Left lung (tissue), 4 donors: ENCODE measurements at regions not wholly inside any gene's neighbourhood (a gene's known extent, or its start where the extent isn't known, plus 50 kb on each side); places are given as distances from the start of the nearest gene placed in this dataset.

ENCODE experiments used
- ATAC-seq: fragments of 200-7000 bp; cut with Tn5 transposase; one replicate; pipeline ENCODE4 v1.9.1; 2020; ENCODE audit warnings: moderate library complexity
- DNase-seq, 4 donors: peaks; one replicate each; pipeline ENCODE4 v3.0.0-alpha.2; 2013 to 2020
- H3K27ac ChIP-seq, 2 donors: fragments of 200-600 bp; sonication (generic) in 1 of 2; one replicate each; pipeline versions ENCODE4 v1.5.0 to v1.8.0; 2020 to 2021
- H3K27me3 ChIP-seq, 2 donors: fragments of 200-600 bp; sonication (generic) in 1 of 2; one replicate each; pipeline versions ENCODE4 v1.5.0 to v1.8.0; 2020 to 2021
- H3K36me3 ChIP-seq, 2 donors: fragments of 200-600 bp; sonication (generic) in 1 of 2; one replicate each; pipeline versions ENCODE4 v1.5.0 to v1.8.0; 2020 to 2021
- H3K4me1 ChIP-seq, 2 donors: fragments of 200-600 bp; one replicate each; pipeline ENCODE4 v1.8.0; 2021
- H3K4me3 ChIP-seq, 2 donors: fragments of 200-600 bp; sonication (generic) in 1 of 2; one replicate each; pipeline versions ENCODE4 v1.5.0 to v1.8.0; 2020 to 2021; ENCODE audit warnings: mild to moderate bottlenecking in 1 of 2
- H3K9me3 ChIP-seq, 2 donors: fragments of 200-600 bp; sonication (generic) in 1 of 2; one replicate each; pipeline versions ENCODE4 v1.5.0 to v1.8.0; 2020 to 2021
- CTCF ChIP-seq, 2 donors: fragments of 200-600 bp; sonication (generic) in 1 of 2; IDR thresholded peaks; one replicate each; pipeline versions ENCODE4 v1.5.0 to v1.8.0; 2021; ENCODE audit warnings: antibody characterized with exemption in 2 of 2
- intact Hi-C, 2 donors: fragments of 100-400 bp; cut with DNase I; formaldehyde crosslinking; loops; one replicate each; pipeline versions ENCODE4 v1.11.2 to v1.14.2; 2022
- donor health status: DM: no; HTN: yes; CAD: no.
- donor health status: DM: no; HTN: no; CAD: no.

- H3K36me3 ChIP-seq = no peaks in the 10 kb centered on the region
- peaks cover 0 to 35% of the 10 kb centered on the region in 2 donors for H3K27me3 ChIP-seq
- H3K4me3 ChIP-seq = no peak overlapping the region
- TF ChIP-seq CTCF (IDR thresholded peaks at IDR 0.05) = no peak
- no peak for ATAC-seq
- intact Hi-C loops = no loop called here
- no peaks in the 10 kb centered on the region for H3K9me3 ChIP-seq
- DNase-seq = no peak
- H3K27ac ChIP-seq = no peak overlapping the region
- no peaks in the 10 kb centered on the region for H3K4me1 ChIP-seq
Measured at GRCh38 chr6:41475737-41476357, 70.3 kb upstream of the FOXP4 start.

- Histone ChIP-seq H3K27me3 (peaks cover 0 to 30% of the 10 kb centered on the region in 2 donors), H3K4me3 (no peak overlapping the region), H3K27ac (no peak overlapping the region), H3K4me1 (no peaks in the 10 kb centered on the region), H3K36me3 (no peaks in the 10 kb centered on the region), H3K9me3 (no peaks in the 10 kb centered on the region)
- DNase-seq (no peak), ATAC-seq (no peak)
- TF ChIP-seq CTCF (IDR thresholded peaks at IDR 0.05) = no peak
- intact Hi-C loops = no loop called here
Measured at GRCh38 chr6:41476401-41476800, 69.8 kb upstream of the FOXP4 start.

DNA sequence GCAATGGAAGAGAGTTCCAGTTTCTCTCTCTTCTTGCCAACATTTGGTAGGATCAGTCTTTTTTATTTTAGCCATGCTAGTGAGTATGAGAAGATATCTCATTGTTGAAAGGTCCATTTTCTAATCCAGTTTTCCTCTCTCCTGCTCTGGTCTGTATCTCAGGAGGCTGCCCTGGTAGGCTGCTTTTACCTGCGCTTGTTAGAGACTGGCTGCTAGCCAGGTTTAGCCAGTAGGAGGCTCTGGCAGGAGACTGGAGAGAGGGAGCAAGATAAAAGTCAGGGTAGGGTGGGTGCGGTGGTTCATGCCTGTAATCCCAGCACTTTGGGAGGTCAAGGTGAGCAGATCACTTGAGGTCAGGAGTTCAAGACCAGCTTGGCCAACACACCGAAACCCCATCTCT, 68.6 kb upstream of the FOXP4 start:
- intact Hi-C loops = no loop called here
- Histone ChIP-seq H3K36me3 (no peaks in the 10 kb centered on the region), H3K27ac (no peak overlapping the region), H3K4me3 (no peak overlapping the region), H3K4me1 (no peaks in the 10 kb centered on the region), H3K9me3 (no peaks in the 10 kb centered on the region), H3K27me3 (peaks cover 0 to 18% of the 10 kb centered on the region in 2 donors)
- TF ChIP-seq CTCF (IDR thresholded peaks at IDR 0.05) = no peak
- ATAC-seq (no peak), DNase-seq (no peak)

GRCh38 chr6:41483943-41484342, 62.2 kb upstream of the FOXP4 start:
- Histone ChIP-seq H3K9me3 (no peaks in the 10 kb centered on the region), H3K27me3 (peaks cover 0 to 1% of the 10 kb centered on the region in 2 donors), H3K4me3 (no peak overlapping the region), H3K27ac (no peak overlapping the region), H3K36me3 (no peaks in the 10 kb centered on the region), H3K4me1 (no peaks in the 10 kb centered on the region)
- DNase-seq (no peak), ATAC-seq (no peak)
- no peak for TF ChIP-seq CTCF (IDR thresholded peaks at IDR 0.05)
- intact Hi-C loops = no loop called here

DNA sequence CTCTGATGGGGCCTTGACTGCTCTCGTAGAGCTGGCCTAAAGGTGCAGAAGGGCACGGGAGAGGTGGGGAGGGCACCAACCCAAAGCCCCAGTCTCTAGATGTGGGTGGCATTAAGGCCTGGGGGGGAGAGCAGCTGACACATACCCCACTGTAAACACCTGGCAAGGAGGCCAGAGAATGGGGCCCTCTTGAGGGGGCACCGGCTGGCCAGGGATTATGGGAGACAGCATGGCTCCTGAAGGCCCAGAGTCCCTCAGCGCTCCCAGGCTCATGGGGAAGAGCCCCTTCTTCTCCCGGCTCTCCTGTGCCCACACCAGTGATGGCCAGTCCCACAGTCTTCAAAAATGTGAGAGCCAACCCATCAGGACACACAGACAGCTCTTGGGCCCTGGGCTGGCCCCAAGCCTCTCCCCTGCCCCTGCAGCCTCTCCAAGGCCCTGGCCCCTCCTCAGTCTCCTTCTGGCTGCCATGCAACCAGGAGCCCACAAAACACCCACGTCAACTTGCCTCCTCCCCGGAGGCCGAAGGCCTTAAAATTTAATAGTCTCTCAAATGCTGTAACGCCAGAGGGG, 58.2 kb upstream of the FOXP4 start:
- H3K36me3 ChIP-seq = no peaks in the 10 kb centered on the region
- intact Hi-C loops = no loop called here
- H3K9me3 ChIP-seq = no peaks in the 10 kb centered on the region
- TF ChIP-seq CTCF (IDR thresholded peaks at IDR 0.05) = no peak
- no peak for DNase-seq
- peaks cover 0 to 5% of the 10 kb centered on the region in 2 donors for H3K4me1 ChIP-seq
- ATAC-seq = no peak
- no peak overlapping the region for H3K27ac ChIP-seq
- peaks cover 0 to 9% of the 10 kb centered on the region in 2 donors for H3K27me3 ChIP-seq
- H3K4me3 ChIP-seq = no peak overlapping the region
